Stimulated activated naive CD8-positive, alpha-beta T cell treated with anti-CD3 and anti-CD28 coated beads, Interleukin-15, amount 100 ng/mL, for 72 hours (primary cell): ENCODE measurements at regions not wholly inside any gene's neighbourhood (a gene's known extent, or its start where the extent isn't known, plus 50 kb on each side); places are given as distances from the start of the nearest gene placed in this dataset.

Experiments
- ATAC-seq: fragments of 150-1000 bp; cut with Tn5 transposase; 2 replicates; pipeline ENCODE4 v1.10.0; 2021; ENCODE audit warnings: mild to moderate bottlenecking, moderate library complexity
- DNase-seq, 2 donors: peaks; one replicate each; pipeline ENCODE4 v3.0.0; 2021 to 2022
- H3K27ac Mint-ChIP-seq, 2 donors: one replicate each; pipeline ENCODE4 v1.8.0; 2022; ENCODE audit warnings: mild to moderate bottlenecking in 2 of 2, mixed read lengths in 2 of 2, moderate library complexity in 2 of 2
- H3K27me3 Mint-ChIP-seq: one replicate; pipeline ENCODE4 v1.8.0; 2022; ENCODE audit warnings: mixed read lengths
- H3K4me1 Mint-ChIP-seq: one replicate; pipeline ENCODE4 v1.8.0; 2022; ENCODE audit warnings: mild to moderate bottlenecking, mixed read lengths
- H3K4me3 Mint-ChIP-seq, 2 donors: one replicate each; pipeline ENCODE4 v1.8.0; 2022; ENCODE audit warnings: mild to moderate bottlenecking in 2 of 2, mixed read lengths in 2 of 2, moderate library complexity in 1 of 2
- H3K9me3 Mint-ChIP-seq, 2 donors: one replicate each; pipeline ENCODE4 v1.8.0; 2022; ENCODE audit warnings: mixed read lengths in 2 of 2

DNA sequence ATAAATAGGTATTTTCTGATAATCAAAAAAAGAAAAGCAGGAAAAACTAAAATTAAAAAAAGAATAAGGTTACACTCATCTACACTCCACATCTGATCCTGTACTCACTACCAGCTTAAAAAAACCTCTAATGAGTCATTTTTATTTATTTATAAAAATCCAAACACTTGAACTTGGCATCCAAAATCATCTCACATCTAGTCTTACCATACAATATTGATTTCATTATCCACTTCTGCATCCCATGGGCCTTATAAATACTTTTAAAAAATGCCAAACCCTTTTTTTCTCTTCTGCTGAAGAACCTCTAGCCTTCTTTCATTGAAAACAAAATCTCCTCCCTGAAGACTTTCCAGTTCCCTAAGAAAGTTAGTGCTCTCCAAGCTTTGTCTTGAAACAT lies 109.7 kb downstream of the TMTC3 start:
- Mint-ChIP-seq H3K4me3 (no peak overlapping the region), H3K27me3 (peaks cover 23% of the 10 kb centered on the region), H3K27ac (no peak overlapping the region), H3K4me1 (no peaks in the 10 kb centered on the region), H3K9me3 (no peaks in the 10 kb centered on the region)
- DNase-seq, result no peak
- no peak for ATAC-seq

- ATAC-seq, result no peak
- Mint-ChIP-seq H3K27me3 (peaks cover 23% of the 10 kb centered on the region), H3K27ac (no peak overlapping the region), H3K4me1 (no peaks in the 10 kb centered on the region), H3K9me3 (no peaks in the 10 kb centered on the region), H3K4me3 (no peak overlapping the region)
- DNase-seq, result no peak
Observed at GRCh38 chr12:88253371-88253978, 111.4 kb downstream of the TMTC3 start.

- no peak overlapping the region for H3K4me3 Mint-ChIP-seq
- no peak for ATAC-seq
- H3K9me3 Mint-ChIP-seq, result no peaks in the 10 kb centered on the region
Observed at GRCh38 chr12:88255224-88255623, 113.1 kb downstream of the TMTC3 start.

DNA sequence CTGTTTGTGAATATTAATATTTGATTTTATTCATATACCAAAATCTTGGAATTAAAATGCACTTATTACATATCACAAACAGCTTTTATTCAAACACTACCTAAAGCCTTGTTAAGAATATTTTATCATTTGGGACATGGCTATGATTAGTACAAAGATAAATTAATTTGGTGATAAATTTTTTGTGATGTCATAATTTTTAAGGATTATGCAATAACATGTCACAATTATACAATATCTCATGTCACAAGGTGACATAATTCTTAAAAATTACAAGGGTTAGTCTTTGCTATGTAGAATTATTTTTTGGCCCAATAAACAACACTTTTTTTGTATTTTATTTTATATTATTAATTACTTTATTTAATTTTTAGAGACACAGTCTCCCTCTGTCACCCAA lies 113.7 kb downstream of the TMTC3 start:
- ATAC-seq (no peak), DNase-seq (no peak)
- Mint-ChIP-seq H3K9me3 (no peaks in the 10 kb centered on the region), H3K27ac (no peak overlapping the region), H3K4me1 (no peaks in the 10 kb centered on the region), H3K27me3 (peaks cover 15% of the 10 kb centered on the region), H3K4me3 (no peak overlapping the region)

More at GRCh38 chr12:88255224-88255623, 113.1 kb downstream of the TMTC3 start:
- no peak overlapping the region for H3K27ac Mint-ChIP-seq
- DNase-seq, result no peak
- no peaks in the 10 kb centered on the region for H3K4me1 Mint-ChIP-seq
- peaks cover 15% of the 10 kb centered on the region for H3K27me3 Mint-ChIP-seq

DNA sequence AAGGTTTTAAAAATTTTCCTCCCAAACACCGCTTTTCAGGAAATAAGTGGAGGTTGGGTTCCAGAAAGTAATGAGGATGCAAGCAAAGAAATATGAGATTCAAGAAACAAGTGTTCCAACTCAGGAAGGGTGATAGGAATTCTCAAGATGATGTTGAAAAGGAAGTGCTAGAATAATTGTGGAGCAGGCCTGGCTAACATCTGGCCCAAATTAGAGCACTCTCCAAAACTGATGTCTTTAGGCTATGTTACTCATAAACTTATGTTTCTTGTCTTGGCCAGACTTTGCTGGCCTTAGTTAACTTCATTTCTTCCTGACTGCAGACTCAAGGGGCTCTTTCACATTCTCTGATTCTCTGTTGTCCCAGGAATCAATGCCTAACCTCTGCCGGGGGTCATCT lies 116.3 kb downstream of the TMTC3 start:
- DNase-seq (no peak), ATAC-seq (no peak)
- Mint-ChIP-seq H3K27ac (no peak overlapping the region), H3K4me1 (no peaks in the 10 kb centered on the region), H3K4me3 (no peak overlapping the region), H3K9me3 (no peaks in the 10 kb centered on the region), H3K27me3 (peaks cover 15% of the 10 kb centered on the region)

DNA sequence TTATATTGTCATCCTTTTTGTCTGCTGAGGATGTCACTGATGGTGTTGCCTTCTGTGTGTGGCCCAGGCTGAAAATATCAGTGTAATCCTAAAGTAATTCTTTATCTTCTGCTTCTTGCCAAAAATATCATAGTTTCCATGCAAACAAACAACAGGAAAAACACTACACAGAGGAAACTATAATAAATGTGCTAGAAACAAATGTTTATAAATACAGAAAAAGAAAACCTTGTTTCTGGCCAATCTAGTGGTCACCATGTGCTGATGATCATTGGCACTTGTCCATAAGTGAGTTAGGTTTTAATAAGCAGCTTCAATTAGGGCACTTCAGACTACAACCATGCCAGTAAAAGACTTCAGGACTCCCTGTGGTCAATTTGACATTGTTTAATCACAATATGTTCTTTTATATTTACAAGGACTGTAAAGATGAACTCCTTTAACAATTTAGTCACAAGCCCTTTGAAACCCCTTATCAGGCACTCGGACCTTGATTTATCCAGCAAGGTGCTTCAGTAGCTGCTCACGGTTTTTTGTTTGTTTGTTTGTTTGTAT lies 124.8 kb downstream of the TMTC3 start:
- Mint-ChIP-seq H3K9me3 (no peaks in the 10 kb centered on the region), H3K27me3 (no peaks in the 10 kb centered on the region), H3K4me3 (no peak overlapping the region), H3K27ac (no peak overlapping the region), H3K4me1 (no peaks in the 10 kb centered on the region)
- ATAC-seq (no peak), DNase-seq (no peak)

DNA sequence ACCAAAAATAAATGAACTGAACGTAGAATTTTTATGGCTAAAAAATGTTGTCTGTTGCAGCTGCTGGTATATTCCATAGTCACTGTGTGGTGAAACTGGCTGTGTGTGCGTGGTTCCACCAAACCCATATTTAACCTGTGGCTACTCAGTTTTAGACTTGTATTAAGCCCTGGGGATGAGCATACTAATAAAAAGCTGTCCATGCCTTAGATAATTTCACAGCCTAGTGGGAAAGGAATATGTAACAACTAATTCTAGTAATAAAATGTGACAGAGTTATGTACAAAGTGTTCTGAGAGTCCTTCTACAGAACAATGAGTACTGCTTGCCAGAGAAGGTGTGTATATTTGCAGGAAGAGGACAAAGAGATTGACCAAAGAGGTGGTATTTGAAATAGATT lies 125.5 kb downstream of the TMTC3 start:
- H3K9me3 Mint-ChIP-seq, result peaks cover 0 to under 1% of the 10 kb centered on the region in 2 donors
- no peak overlapping the region for H3K27ac Mint-ChIP-seq
- no peak overlapping the region for H3K4me3 Mint-ChIP-seq
- ATAC-seq, result no peak
- no peaks in the 10 kb centered on the region for H3K27me3 Mint-ChIP-seq
- H3K4me1 Mint-ChIP-seq, result no peaks in the 10 kb centered on the region
- no peak for DNase-seq

- DNase-seq (no peak), ATAC-seq (no peak)
- H3K4me3 Mint-ChIP-seq, result no peak overlapping the region
- H3K4me1 Mint-ChIP-seq, result no peaks in the 10 kb centered on the region
- peaks cover 5 to 7% of the 10 kb centered on the region in 2 donors for H3K9me3 Mint-ChIP-seq
- H3K27ac Mint-ChIP-seq, result no peak overlapping the region
- no peaks in the 10 kb centered on the region for H3K27me3 Mint-ChIP-seq
Observed at GRCh38 chr12:88272456-88272855, 130.3 kb downstream of the TMTC3 start.

DNA sequence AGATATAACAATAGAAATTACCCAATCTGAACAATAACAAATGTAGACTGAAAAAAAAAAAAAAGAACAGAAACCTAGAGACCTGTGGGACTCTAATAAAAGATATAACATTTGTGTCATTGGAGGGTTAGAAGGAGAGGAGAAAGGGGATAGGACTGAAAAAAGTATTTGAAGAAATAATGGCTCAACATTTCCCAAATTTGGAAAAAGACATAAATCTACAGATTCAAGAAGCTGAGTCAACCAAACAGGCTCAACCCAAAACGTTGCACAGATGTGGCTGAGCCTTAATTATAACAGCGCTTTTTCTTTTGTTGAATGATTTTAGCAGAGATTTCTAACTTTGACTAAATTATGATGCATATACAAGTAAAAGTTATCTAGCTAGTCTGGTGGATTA lies 131.3 kb downstream of the TMTC3 start:
- Mint-ChIP-seq H3K4me3 (no peak overlapping the region), H3K27me3 (no peaks in the 10 kb centered on the region), H3K27ac (no peak overlapping the region), H3K9me3 (peaks cover 5 to 7% of the 10 kb centered on the region in 2 donors), H3K4me1 (no peaks in the 10 kb centered on the region)
- DNase-seq, result no peak
- no peak for ATAC-seq

- Mint-ChIP-seq H3K9me3 (peaks cover 5 to 7% of the 10 kb centered on the region in 2 donors), H3K4me3 (no peak overlapping the region), H3K27me3 (no peaks in the 10 kb centered on the region), H3K27ac (no peak overlapping the region), H3K4me1 (no peaks in the 10 kb centered on the region)
- DNase-seq, result no peak
- no peak for ATAC-seq
Observed at GRCh38 chr12:88273875-88274274, 131.8 kb downstream of the TMTC3 start.

DNA sequence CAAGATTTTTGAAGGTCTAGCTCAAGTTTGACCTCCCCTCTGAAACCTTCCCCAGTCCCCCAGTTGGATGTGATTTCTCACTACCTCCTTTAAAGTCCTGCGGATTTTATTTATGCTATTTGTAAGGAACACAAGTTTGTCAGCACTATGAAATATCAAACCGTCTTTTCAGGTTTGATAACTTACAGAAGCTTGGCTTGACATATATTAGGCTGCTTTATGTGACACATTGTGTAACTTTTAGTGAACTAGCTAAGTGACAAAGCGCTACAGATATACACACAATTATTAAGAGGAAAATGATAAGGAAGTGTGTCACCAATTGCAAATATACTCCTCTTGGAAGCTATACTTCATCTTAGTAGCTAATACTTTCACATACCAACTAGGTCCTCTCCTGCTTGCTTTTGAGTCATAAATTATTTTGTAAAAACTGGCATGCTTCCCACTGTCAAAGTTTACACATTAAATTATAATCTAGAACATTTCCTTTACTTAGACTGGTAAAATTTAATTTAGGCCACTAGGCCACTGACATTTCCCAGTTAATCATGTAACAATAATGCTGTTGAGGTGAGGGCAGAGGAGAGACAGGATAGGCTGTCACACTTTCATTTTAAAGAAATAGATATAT lies 149.5 kb downstream of the TMTC3 start:
- peaks cover 0 to 12% of the 10 kb centered on the region in 2 donors for H3K9me3 Mint-ChIP-seq
- DNase-seq (no peak), ATAC-seq (no peak)
- H3K4me3 Mint-ChIP-seq, result no peak overlapping the region
- H3K27me3 Mint-ChIP-seq, result no peaks in the 10 kb centered on the region
- H3K27ac Mint-ChIP-seq, result no peak overlapping the region
- H3K4me1 Mint-ChIP-seq, result no peaks in the 10 kb centered on the region

GRCh38 chr12:88298014-88298682 lies 156.0 kb downstream of the TMTC3 start:
- ATAC-seq (no peak), DNase-seq (no peak)
- Mint-ChIP-seq H3K4me1 (peaks cover 9% of the 10 kb centered on the region), H3K27me3 (no peaks in the 10 kb centered on the region), H3K27ac (peak overlapping the region in 1 of 2 donors; percentile 15), H3K4me3 (peak overlapping the region in 1 of 2 donors; percentile 6), H3K9me3 (peaks cover 0 to 18% of the 10 kb centered on the region in 2 donors)

DNA sequence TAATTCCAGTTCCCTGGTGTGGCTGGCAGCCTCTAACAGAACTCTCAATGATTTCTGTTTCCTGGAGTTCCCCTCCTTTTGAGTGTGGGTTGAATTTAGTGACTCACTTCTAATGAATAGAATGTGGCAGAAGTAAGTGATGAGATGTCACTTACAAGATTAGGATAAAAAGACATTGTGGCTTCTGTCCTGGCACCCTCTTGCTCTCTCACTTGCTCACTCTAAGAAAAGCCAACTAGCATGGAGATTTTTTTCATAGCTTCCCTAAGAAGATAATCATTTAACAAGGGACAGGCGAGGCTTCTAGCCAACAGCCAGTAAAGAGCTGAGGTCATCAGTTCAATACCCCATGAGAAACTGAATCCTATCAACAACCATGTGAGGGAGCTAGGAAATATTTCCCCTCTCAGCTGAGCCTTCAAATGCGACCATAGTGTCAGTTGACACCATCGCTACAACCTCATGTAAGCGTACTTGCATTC lies 156.7 kb downstream of the TMTC3 start:
- Mint-ChIP-seq H3K9me3 (peaks cover 0 to 15% of the 10 kb centered on the region in 2 donors), H3K4me3 (peak overlapping the region in 1 of 2 donors; percentile 6), H3K27me3 (no peaks in the 10 kb centered on the region), H3K4me1 (peaks cover 9% of the 10 kb centered on the region), H3K27ac (peak overlapping the region; percentile 85 to 91)
- DNase-seq, result peak in 1 of 2 donors; percentile 10
- ATAC-seq, result peak; percentile 58

DNA sequence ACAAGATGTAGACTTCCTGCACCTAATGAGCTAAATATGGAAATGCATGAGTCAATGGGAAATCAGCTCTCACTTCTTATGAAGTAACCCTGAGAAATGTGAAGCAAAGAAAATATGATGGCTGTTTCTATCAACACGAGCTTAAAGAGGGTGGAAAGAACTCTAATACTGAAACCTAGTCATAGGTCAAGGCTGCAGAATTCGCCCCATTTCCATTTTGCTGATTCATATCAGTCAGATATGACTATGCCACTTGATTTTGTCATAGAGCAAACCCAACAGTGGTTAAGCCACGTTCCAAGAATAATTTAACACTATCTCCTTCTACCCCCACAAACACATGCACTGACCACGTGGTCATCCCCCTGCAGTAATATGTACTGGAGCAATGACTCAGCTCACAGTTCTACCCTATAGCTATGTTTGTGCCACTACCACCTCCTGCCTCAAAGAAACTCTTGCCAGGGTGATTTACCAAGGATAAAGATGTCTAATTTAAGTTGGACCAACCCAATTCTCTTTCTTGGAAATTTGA lies 157.5 kb downstream of the TMTC3 start:
- Mint-ChIP-seq H3K4me3 (peak overlapping the region in 1 of 2 donors; percentile 29), H3K4me1 (peaks cover 9% of the 10 kb centered on the region), H3K9me3 (peaks cover 0 to 12% of the 10 kb centered on the region in 2 donors), H3K27me3 (no peaks in the 10 kb centered on the region), H3K27ac (peak overlapping the region in 1 of 2 donors; percentile 91)
- DNase-seq (peak; percentile 23 to 65), ATAC-seq (peak; percentile 98)

- DNase-seq (no peak), ATAC-seq (no peak)
- H3K4me3 Mint-ChIP-seq, result no peak overlapping the region
- H3K9me3 Mint-ChIP-seq, result peaks cover 0 to 6% of the 10 kb centered on the region in 2 donors
- H3K4me1 Mint-ChIP-seq, result peaks cover 9% of the 10 kb centered on the region
- H3K27ac Mint-ChIP-seq, result no peak overlapping the region
- H3K27me3 Mint-ChIP-seq, result no peaks in the 10 kb centered on the region
Observed at GRCh38 chr12:88300931-88301330, 158.8 kb downstream of the TMTC3 start.

GRCh38 chr12:88303335-88303734 lies 161.2 kb downstream of the TMTC3 start:
- Mint-ChIP-seq H3K4me1 (peaks cover 7% of the 10 kb centered on the region), H3K4me3 (no peak overlapping the region), H3K27me3 (no peaks in the 10 kb centered on the region), H3K27ac (no peak overlapping the region), H3K9me3 (peaks cover 0 to 6% of the 10 kb centered on the region in 2 donors)
- DNase-seq (no peak), ATAC-seq (no peak)
